ENCODE measurements at regions not wholly inside any gene's neighbourhood (a gene's known extent, or its start where the extent isn't known, plus 50 kb on each side); places are given as distances from the start of the nearest gene placed in this dataset.

- TF ChIP-seq TAF1 (IDR thresholded peaks at IDR 0.05; ENCODE audit: low read depth) (no peak), EP300 (IDR thresholded peaks at IDR 0.05; ENCODE audit: borderline replicate concordance) (no peak), NFIC (IDR thresholded peaks at IDR 0.05) (no peak), EGR1 (IDR thresholded peaks at IDR 0.05) (no peak), YY1 (IDR thresholded peaks at IDR 0.05; ENCODE audit: low read depth) (no peak), RAD21 (IDR thresholded peaks at IDR 0.05; ENCODE audit: low read depth) (no peak), CEBPB (IDR thresholded peaks at IDR 0.05) (no peak), TEAD4 (IDR thresholded peaks at IDR 0.05) (no peak), TCF12 (IDR thresholded peaks at IDR 0.05; ENCODE audit: low read depth) (no peak), ZBTB7A (IDR thresholded peaks at IDR 0.05; ENCODE audit: low read depth) (no peak), CREB1 (IDR thresholded peaks at IDR 0.05; ENCODE audit: low read depth) (no peak), USF1 (IDR thresholded peaks at IDR 0.05) (no peak)
- TF ChIP-seq, protein P1, sequence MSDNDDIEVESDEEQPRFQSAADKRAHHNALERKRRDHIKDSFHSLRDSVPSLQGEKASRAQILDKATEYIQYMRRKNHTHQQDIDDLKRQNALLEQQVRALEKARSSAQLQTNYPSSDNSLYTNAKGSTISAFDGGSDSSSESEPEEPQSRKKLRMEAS (IDR thresholded peaks at IDR 0.05), result no peak
- TF ChIP-seq, protein P2, sequence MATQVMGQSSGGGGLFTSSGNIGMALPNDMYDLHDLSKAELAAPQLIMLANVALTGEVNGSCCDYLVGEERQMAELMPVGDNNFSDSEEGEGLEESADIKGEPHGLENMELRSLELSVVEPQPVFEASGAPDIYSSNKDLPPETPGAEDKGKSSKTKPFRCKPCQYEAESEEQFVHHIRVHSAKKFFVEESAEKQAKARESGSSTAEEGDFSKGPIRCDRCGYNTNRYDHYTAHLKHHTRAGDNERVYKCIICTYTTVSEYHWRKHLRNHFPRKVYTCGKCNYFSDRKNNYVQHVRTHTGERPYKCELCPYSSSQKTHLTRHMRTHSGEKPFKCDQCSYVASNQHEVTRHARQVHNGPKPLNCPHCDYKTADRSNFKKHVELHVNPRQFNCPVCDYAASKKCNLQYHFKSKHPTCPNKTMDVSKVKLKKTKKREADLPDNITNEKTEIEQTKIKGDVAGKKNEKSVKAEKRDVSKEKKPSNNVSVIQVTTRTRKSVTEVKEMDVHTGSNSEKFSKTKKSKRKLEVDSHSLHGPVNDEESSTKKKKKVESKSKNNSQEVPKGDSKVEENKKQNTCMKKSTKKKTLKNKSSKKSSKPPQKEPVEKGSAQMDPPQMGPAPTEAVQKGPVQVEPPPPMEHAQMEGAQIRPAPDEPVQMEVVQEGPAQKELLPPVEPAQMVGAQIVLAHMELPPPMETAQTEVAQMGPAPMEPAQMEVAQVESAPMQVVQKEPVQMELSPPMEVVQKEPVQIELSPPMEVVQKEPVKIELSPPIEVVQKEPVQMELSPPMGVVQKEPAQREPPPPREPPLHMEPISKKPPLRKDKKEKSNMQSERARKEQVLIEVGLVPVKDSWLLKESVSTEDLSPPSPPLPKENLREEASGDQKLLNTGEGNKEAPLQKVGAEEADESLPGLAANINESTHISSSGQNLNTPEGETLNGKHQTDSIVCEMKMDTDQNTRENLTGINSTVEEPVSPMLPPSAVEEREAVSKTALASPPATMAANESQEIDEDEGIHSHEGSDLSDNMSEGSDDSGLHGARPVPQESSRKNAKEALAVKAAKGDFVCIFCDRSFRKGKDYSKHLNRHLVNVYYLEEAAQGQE (IDR thresholded peaks at IDR 0.05; ENCODE audit: low read depth), result no peak
Observed at GRCh38 chr4:32790803-32791202, 2070.6 kb downstream of the PCDH7 start.
